ENCODE measurements at regions not wholly inside any gene's neighbourhood (a gene's known extent, or its start where the extent isn't known, plus 50 kb on each side); places are given as distances from the start of the nearest gene placed in this dataset.

GRCh38 chr20:12798286-12798685 is 210.5 kb upstream of the SPTLC3 start:
- H3K36me3 Mint-ChIP-seq, result no peaks in the 10 kb centered on the region
- Histone ChIP-seq H3K36me3 (ENCODE audit: control insufficient read depth in 2 of 3, insufficient read depth in 3 of 3, low read length in 3 of 3) (no peaks in the 10 kb centered on the region), H3K27me3 (ENCODE audit: control insufficient read depth in 2 of 2, insufficient read depth in 2 of 2, low read length in 2 of 2) (no peaks in the 10 kb centered on the region), H3K4me3 (ENCODE audit: low read length) (no peak overlapping the region), H3K9me3 (ENCODE audit: control insufficient read depth in 2 of 3, low read length in 3 of 3) (no peaks in the 10 kb centered on the region), H3K27ac (ENCODE audit: low read depth, low read length) (no peak overlapping the region), H3K4me1 (ENCODE audit: control insufficient read depth in 2 of 2, insufficient read depth in 2 of 2, low read length in 2 of 2) (no peaks in the 10 kb centered on the region)
- no peak overlapping the region for H3K27ac Mint-ChIP-seq
- ChIA-PET CTCF (no interaction called here), POLR2A (no interaction called here)
- intact Hi-C loops (cut with micrococcal nuclease), result no loop called here
- peaks cover 0 to 5% (median 0%) of the 10 kb centered on the region in 11 donors for H3K9me3 Mint-ChIP-seq
- no peaks in the 10 kb centered on the region for H3K27me3 Mint-ChIP-seq
- ATAC-seq, result no peak
- H3K4me3 Mint-ChIP-seq, result no peak overlapping the region
- no peak for DNase-seq
- H3K4me1 Mint-ChIP-seq, result no peaks in the 10 kb centered on the region

DNA sequence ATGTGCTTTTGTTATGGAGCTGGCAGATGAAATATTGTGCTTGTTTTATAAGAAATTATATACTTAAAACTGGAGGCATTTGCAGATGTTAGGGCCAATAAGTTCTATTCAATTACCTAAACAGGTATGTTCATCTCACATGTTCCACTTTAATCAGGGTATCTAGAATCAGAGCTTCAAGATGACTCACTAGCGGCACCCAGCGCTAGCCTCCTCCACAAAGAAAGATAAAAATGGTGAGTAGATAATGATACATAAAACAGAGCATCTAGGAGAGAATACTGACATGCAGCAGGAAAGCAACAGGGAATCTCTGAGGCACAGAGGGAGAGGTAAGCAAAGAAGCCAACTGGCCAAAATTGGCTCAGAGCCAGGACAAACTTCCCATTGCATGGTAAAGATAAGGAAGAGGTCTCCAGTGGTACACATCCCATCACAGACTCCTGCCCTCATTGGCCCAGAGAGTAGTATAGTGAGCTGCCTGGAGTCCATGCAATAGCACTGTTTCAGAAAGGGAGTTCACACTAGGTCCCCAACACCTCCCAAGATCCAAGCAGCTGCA is 200.7 kb upstream of the SPTLC3 start:
- intact Hi-C loops (cut with micrococcal nuclease), result no loop called here
- Histone ChIP-seq H3K4me1 (ENCODE audit: control insufficient read depth in 2 of 2, insufficient read depth in 2 of 2, low read length in 2 of 2) (no peaks in the 10 kb centered on the region), H3K9me3 (ENCODE audit: control insufficient read depth in 2 of 3, low read length in 3 of 3) (no peaks in the 10 kb centered on the region), H3K27ac (ENCODE audit: low read depth, low read length) (no peak overlapping the region), H3K27me3 (ENCODE audit: control insufficient read depth in 2 of 2, insufficient read depth in 2 of 2, low read length in 2 of 2) (no peaks in the 10 kb centered on the region), H3K36me3 (ENCODE audit: control insufficient read depth in 2 of 3, insufficient read depth in 3 of 3, low read length in 3 of 3) (no peaks in the 10 kb centered on the region), H3K4me3 (ENCODE audit: low read length) (no peak overlapping the region)
- DNase-seq, result no peak
- Mint-ChIP-seq H3K4me1 (no peaks in the 10 kb centered on the region), H3K9me3 (peaks cover 6 to 39% (median 15%) of the 10 kb centered on the region in 11 donors), H3K36me3 (no peaks in the 10 kb centered on the region), H3K4me3 (no peak overlapping the region), H3K27ac (no peak overlapping the region), H3K27me3 (peaks cover 0 to 8% (median 0%) of the 10 kb centered on the region in 5 donors)
- no peak for ATAC-seq
- ChIA-PET CTCF (no interaction called here), POLR2A (no interaction called here)

DNA sequence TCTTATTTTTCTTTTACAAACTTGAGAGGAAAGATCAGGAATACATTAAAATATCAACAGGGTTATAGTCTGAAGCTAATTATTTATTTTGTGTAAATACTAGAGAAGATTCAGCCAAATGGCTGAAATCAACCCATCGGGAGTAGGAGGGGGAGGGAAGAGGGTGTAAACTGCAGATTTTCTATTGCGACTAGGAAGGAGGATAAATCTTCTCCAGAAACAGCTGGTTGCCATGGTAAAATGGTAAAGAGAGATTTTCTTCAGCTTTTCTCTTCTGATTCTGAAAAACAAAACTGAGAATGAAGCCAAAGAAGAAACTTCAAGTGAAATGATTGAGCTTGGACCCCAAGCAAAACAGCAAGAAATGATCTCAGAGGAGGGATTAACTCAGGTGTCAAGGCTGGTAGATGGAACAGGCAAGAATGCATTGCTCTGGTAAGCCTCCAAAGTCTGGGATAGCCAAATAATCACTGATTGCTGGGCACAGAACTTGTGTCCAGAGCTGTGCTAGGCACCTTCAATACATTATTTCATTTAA is 193.5 kb upstream of the SPTLC3 start:
- H3K4me1 ChIP-seq (ENCODE audit: control insufficient read depth in 2 of 2, insufficient read depth in 2 of 2, low read length in 2 of 2), result no peaks in the 10 kb centered on the region
- CTCF ChIA-PET, result no interaction called here
- H3K27ac Mint-ChIP-seq, result no peak overlapping the region

GRCh38 chr20:12815778-12816408 is 192.9 kb upstream of the SPTLC3 start:
- ChIA-PET POLR2A (no interaction called here), CTCF (no interaction called here)
- peaks cover 0 to 13% (median 5%) of the 10 kb centered on the region in 11 donors for H3K9me3 Mint-ChIP-seq
- no peak for DNase-seq
- H3K9me3 ChIP-seq (ENCODE audit: control insufficient read depth in 2 of 3, low read length in 3 of 3), result no peaks in the 10 kb centered on the region
- no peak overlapping the region for H3K27ac Mint-ChIP-seq
- no peaks in the 10 kb centered on the region for H3K4me1 ChIP-seq (ENCODE audit: control insufficient read depth in 2 of 2, insufficient read depth in 2 of 2, low read length in 2 of 2)
- H3K27ac ChIP-seq (ENCODE audit: low read depth, low read length), result no peak overlapping the region
- H3K36me3 Mint-ChIP-seq, result no peaks in the 10 kb centered on the region
- no peak overlapping the region for H3K4me3 ChIP-seq (ENCODE audit: low read length)
- no peaks in the 10 kb centered on the region for H3K4me1 Mint-ChIP-seq
- no peaks in the 10 kb centered on the region for H3K27me3 ChIP-seq (ENCODE audit: control insufficient read depth in 2 of 2, insufficient read depth in 2 of 2, low read length in 2 of 2)
- H3K4me3 Mint-ChIP-seq, result no peak overlapping the region
- no peak for ATAC-seq
- H3K36me3 ChIP-seq (ENCODE audit: control insufficient read depth in 2 of 3, insufficient read depth in 3 of 3, low read length in 3 of 3), result no peaks in the 10 kb centered on the region
- no peaks in the 10 kb centered on the region for H3K27me3 Mint-ChIP-seq
- intact Hi-C loops (cut with micrococcal nuclease), result no loop called here

More for the DNA sequence above, 193.5 kb upstream of the SPTLC3 start:
- Mint-ChIP-seq H3K9me3 (peaks cover 0 to 17% (median 9%) of the 10 kb centered on the region in 11 donors), H3K4me3 (no peak overlapping the region), H3K4me1 (no peaks in the 10 kb centered on the region), H3K27me3 (no peaks in the 10 kb centered on the region), H3K36me3 (no peaks in the 10 kb centered on the region)
- no peak overlapping the region for H3K27ac ChIP-seq (ENCODE audit: low read depth, low read length)
- intact Hi-C loops (cut with micrococcal nuclease), result no loop called here
- no peaks in the 10 kb centered on the region for H3K36me3 ChIP-seq (ENCODE audit: control insufficient read depth in 2 of 3, insufficient read depth in 3 of 3, low read length in 3 of 3)
- ATAC-seq (no peak), DNase-seq (no peak)
- no peaks in the 10 kb centered on the region for H3K9me3 ChIP-seq (ENCODE audit: control insufficient read depth in 2 of 3, low read length in 3 of 3)
- H3K27me3 ChIP-seq (ENCODE audit: control insufficient read depth in 2 of 2, insufficient read depth in 2 of 2, low read length in 2 of 2), result no peaks in the 10 kb centered on the region
- no peak overlapping the region for H3K4me3 ChIP-seq (ENCODE audit: low read length)
- POLR2A ChIA-PET, result no interaction called here

GRCh38 chr20:12821249-12821648 is 187.5 kb upstream of the SPTLC3 start:
- no peak overlapping the region for H3K4me3 Mint-ChIP-seq
- no peak for ATAC-seq
- intact Hi-C loops (cut with micrococcal nuclease), result no loop called here
- H3K36me3 Mint-ChIP-seq, result no peaks in the 10 kb centered on the region
- CTCF ChIA-PET, result no interaction called here
- H3K4me1 Mint-ChIP-seq, result no peaks in the 10 kb centered on the region
- Histone ChIP-seq H3K4me1 (ENCODE audit: control insufficient read depth in 2 of 2, insufficient read depth in 2 of 2, low read length in 2 of 2) (no peaks in the 10 kb centered on the region), H3K9me3 (ENCODE audit: control insufficient read depth in 2 of 3, low read length in 3 of 3) (no peaks in the 10 kb centered on the region), H3K27me3 (ENCODE audit: control insufficient read depth in 2 of 2, insufficient read depth in 2 of 2, low read length in 2 of 2) (no peaks in the 10 kb centered on the region), H3K27ac (ENCODE audit: low read depth, low read length) (no peak overlapping the region), H3K36me3 (ENCODE audit: control insufficient read depth in 2 of 3, insufficient read depth in 3 of 3, low read length in 3 of 3) (no peaks in the 10 kb centered on the region), H3K4me3 (ENCODE audit: low read length) (no peak overlapping the region)
- H3K27me3 Mint-ChIP-seq, result no peaks in the 10 kb centered on the region
- DNase-seq, result no peak
- peaks cover 0 to 14% (median 2%) of the 10 kb centered on the region in 11 donors for H3K9me3 Mint-ChIP-seq
- POLR2A ChIA-PET, result interaction anchor here (0.6 kb wide), 1 partner anchor 9 kb away, joined by 3 read pairs; no protein-coding TSS in a partner anchor
- H3K27ac Mint-ChIP-seq, result no peak overlapping the region

DNA sequence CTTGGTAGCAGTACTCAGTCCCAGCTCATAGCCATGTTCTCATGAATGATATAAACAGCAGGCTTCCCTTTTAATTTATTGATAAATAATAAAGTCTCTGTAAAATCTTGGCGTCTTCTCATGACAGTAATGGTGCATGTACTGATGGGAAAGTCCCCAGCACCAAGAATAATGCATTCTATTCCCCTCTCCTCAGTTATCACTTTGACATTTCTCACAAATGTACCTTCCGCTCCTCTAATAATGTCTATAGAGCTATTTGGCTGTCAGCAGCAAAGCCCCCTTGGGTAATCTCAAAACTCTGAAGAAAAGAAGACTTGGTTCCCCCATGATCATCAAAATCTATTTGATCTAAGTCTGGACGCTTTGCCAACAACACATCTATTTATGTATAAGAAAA is 185.0 kb upstream of the SPTLC3 start:
- Histone ChIP-seq H3K27me3 (ENCODE audit: control insufficient read depth in 2 of 2, insufficient read depth in 2 of 2, low read length in 2 of 2) (no peaks in the 10 kb centered on the region), H3K4me3 (ENCODE audit: low read length) (no peak overlapping the region), H3K36me3 (ENCODE audit: control insufficient read depth in 2 of 3, insufficient read depth in 3 of 3, low read length in 3 of 3) (no peaks in the 10 kb centered on the region), H3K4me1 (ENCODE audit: control insufficient read depth in 2 of 2, insufficient read depth in 2 of 2, low read length in 2 of 2) (no peaks in the 10 kb centered on the region), H3K9me3 (ENCODE audit: control insufficient read depth in 2 of 3, low read length in 3 of 3) (no peaks in the 10 kb centered on the region), H3K27ac (ENCODE audit: low read depth, low read length) (no peak overlapping the region)
- ChIA-PET POLR2A (no interaction called here), CTCF (no interaction called here)
- Mint-ChIP-seq H3K27ac (no peak overlapping the region), H3K36me3 (no peaks in the 10 kb centered on the region), H3K4me3 (no peak overlapping the region), H3K9me3 (peaks cover 0 to 10% (median 0%) of the 10 kb centered on the region in 11 donors), H3K4me1 (no peaks in the 10 kb centered on the region), H3K27me3 (no peaks in the 10 kb centered on the region)
- intact Hi-C loops (cut with micrococcal nuclease), result no loop called here
- DNase-seq (no peak), ATAC-seq (no peak)

Measured in naive thymus-derived CD4-positive, alpha-beta T cell (primary cell).